ENCODE measurements at regions not wholly inside any gene's neighbourhood (a gene's known extent, or its start where the extent isn't known, plus 50 kb on each side); places are given as distances from the start of the nearest gene placed in this dataset.

DNA sequence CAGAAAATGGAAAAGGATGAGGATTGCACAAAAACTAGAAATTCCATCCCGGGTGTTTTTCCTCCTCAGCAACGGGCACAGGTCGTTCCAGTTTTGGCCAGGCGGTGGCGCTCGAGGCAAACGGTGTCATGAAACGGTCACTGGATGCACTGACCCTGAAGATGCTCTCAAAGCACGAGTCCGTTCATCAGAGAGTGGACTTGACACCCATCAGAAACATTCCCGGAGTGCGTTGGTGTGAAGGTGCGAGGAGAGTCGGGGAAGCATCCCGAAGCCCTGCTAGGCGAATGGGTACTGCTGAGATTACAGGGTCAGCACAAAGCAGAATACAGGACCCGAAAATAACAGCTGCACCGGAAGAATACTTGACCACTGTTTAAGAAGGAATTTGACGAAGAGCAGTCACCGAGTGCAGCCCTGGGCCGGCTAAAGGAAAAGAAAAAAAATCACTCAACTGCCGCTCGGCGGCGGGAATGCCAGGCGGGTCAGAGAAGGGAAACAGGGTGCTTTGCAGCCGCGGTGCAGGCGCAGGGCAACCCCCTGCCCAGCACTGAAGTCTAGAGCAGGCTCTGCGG, 71.7 kb upstream of the ETS2 start (continued):
- TF ChIP-seq, protein P1, sequence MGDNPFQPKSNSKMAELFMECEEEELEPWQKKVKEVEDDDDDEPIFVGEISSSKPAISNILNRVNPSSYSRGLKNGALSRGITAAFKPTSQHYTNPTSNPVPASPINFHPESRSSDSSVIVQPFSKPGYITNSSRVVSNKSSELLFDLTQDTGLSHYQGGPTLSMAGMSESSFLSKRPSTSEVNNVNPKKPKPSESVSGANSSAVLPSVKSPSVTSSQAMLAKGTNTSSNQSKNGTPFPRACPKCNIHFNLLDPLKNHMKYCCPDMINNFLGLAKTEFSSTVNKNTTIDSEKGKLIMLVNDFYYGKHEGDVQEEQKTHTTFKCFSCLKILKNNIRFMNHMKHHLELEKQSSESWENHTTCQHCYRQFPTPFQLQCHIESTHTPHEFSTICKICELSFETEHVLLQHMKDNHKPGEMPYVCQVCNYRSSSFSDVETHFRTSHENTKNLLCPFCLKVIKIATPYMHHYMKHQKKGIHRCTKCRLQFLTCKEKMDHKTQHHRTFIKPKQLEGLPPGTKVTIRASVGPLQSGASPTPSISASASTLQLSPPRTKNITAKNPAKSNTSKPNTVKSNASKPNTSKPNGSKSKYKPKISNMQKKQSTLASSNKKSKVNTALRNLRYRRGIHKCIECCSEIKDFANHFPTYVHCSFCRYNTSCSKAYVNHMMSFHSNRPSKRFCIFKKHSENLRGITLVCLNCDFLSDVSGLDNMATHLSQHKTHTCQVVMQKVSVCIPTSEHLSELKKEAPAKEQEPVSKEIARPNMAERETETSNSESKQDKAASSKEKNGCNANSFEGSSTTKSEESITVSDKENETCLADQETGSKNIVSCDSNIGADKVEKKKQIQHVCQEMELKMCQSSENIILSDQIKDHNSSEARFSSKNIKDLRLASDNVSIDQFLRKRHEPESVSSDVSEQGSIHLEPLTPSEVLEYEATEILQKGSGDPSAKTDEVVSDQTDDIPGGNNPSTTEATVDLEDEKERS (CRISPR knock-in tag; IDR thresholded peaks at IDR 0.05) = no peak
- TF ChIP-seq NCOA1 (CRISPR knock-in tag; IDR thresholded peaks at IDR 0.05) = no peak
- TF ChIP-seq RBAK (CRISPR knock-in tag; IDR thresholded peaks at IDR 0.05) = no peak
- TF ChIP-seq MLLT10 (CRISPR knock-in tag; IDR thresholded peaks at IDR 0.05) = no peak
- TF ChIP-seq HDAC1 (CRISPR knock-in tag; IDR thresholded peaks at IDR 0.05) = peak; percentile 30; the same call in 1 of the 2 replicates
- no peak for TF ChIP-seq ZNF670 (CRISPR knock-in tag; IDR thresholded peaks at IDR 0.05; ENCODE audit: borderline replicate concordance)
- peak; percentile 42; the same call in 1 of the 2 replicates for TF ChIP-seq ZMAT3 (CRISPR knock-in tag; conservative IDR thresholded peaks at IDR 0.05)
- peak; percentile 25; the same call in 1 of the 2 replicates for TF ChIP-seq NR2C2 (CRISPR knock-in tag; IDR thresholded peaks at IDR 0.05; ENCODE audit: borderline replicate concordance)
- TF ChIP-seq, protein P2, sequence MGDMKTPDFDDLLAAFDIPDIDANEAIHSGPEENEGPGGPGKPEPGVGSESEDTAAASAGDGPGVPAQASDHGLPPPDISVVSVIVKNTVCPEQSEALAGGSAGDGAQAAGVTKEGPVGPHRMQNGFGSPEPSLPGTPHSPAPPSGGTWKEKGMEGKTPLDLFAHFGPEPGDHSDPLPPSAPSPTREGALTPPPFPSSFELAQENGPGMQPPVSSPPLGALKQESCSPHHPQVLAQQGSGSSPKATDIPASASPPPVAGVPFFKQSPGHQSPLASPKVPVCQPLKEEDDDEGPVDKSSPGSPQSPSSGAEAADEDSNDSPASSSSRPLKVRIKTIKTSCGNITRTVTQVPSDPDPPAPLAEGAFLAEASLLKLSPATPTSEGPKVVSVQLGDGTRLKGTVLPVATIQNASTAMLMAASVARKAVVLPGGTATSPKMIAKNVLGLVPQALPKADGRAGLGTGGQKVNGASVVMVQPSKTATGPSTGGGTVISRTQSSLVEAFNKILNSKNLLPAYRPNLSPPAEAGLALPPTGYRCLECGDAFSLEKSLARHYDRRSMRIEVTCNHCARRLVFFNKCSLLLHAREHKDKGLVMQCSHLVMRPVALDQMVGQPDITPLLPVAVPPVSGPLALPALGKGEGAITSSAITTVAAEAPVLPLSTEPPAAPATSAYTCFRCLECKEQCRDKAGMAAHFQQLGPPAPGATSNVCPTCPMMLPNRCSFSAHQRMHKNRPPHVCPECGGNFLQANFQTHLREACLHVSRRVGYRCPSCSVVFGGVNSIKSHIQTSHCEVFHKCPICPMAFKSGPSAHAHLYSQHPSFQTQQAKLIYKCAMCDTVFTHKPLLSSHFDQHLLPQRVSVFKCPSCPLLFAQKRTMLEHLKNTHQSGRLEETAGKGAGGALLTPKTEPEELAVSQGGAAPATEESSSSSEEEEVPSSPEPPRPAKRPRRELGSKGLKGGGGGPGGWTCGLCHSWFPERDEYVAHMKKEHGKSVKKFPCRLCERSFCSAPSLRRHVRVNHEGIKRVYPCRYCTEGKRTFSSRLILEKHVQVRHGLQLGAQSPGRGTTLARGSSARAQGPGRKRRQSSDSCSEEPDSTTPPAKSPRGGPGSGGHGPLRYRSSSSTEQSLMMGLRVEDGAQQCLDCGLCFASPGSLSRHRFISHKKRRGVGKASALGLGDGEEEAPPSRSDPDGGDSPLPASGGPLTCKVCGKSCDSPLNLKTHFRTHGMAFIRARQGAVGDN (CRISPR knock-in tag; IDR thresholded peaks at IDR 0.05) = peak; percentile 88
- TF ChIP-seq SPEN (CRISPR knock-in tag; IDR thresholded peaks at IDR 0.05; ENCODE audit: low read depth) = peak; percentile 17; the same call in 1 of the 2 replicates
- TF ChIP-seq U2AF1 (optimal IDR thresholded peaks at IDR 0.05; ENCODE audit: low read depth, low read length) = no peak
- TF ChIP-seq SP140L (CRISPR knock-in tag; IDR thresholded peaks at IDR 0.05; ENCODE audit: borderline replicate concordance) = no peak
- TF ChIP-seq GATAD2A (CRISPR knock-in tag; IDR thresholded peaks at IDR 0.05) = peak; percentile 56; the same call in 1 of the 2 replicates
- TF ChIP-seq ZNF563 (CRISPR knock-in tag; IDR thresholded peaks at IDR 0.05) = no peak
- no peak for TF ChIP-seq ZNF264 (CRISPR knock-in tag; IDR thresholded peaks at IDR 0.05)
- peak; percentile 65; the same call in 1 of the 2 replicates for TF ChIP-seq ZNF501 (CRISPR knock-in tag; IDR thresholded peaks at IDR 0.05)
- no peak for TF ChIP-seq TBL1XR1 (IDR thresholded peaks at IDR 0.05; ENCODE audit: borderline replicate concordance, low read length, partially characterized antibody)
- TF ChIP-seq, protein P3, sequence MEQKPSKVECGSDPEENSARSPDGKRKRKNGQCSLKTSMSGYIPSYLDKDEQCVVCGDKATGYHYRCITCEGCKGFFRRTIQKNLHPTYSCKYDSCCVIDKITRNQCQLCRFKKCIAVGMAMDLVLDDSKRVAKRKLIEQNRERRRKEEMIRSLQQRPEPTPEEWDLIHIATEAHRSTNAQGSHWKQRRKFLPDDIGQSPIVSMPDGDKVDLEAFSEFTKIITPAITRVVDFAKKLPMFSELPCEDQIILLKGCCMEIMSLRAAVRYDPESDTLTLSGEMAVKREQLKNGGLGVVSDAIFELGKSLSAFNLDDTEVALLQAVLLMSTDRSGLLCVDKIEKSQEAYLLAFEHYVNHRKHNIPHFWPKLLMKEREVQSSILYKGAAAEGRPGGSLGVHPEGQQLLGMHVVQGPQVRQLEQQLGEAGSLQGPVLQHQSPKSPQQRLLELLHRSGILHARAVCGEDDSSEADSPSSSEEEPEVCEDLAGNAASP (CRISPR knock-in tag; IDR thresholded peaks at IDR 0.05; ENCODE audit: borderline replicate concordance) = 0 out of 2 replicates have a peak, but pooled peaks have one; percentile 30
- 0 out of 2 replicates have a peak, but pooled peaks have one; percentile 65 for TF ChIP-seq ZNF83 (CRISPR knock-in tag; IDR thresholded peaks at IDR 0.05; ENCODE audit: borderline replicate concordance)
- peak; percentile 53 for TF ChIP-seq XRCC5 (optimal IDR thresholded peaks at IDR 0.05; ENCODE audit: low read length)
- peak; percentile 17; the same call in 1 of the 2 replicates for TF ChIP-seq NCOA2 (CRISPR knock-in tag; IDR thresholded peaks at IDR 0.05)
- TF ChIP-seq ZSCAN9 (CRISPR knock-in tag; IDR thresholded peaks at IDR 0.05; ENCODE audit: borderline replicate concordance) = 0 out of 2 replicates have a peak, but pooled peaks have one; percentile 27
